ENCODE measurements at regions not wholly inside any gene's neighbourhood (a gene's known extent, or its start where the extent isn't known, plus 50 kb on each side); places are given as distances from the start of the nearest gene placed in this dataset.
"Not testable (repeated sequence)": the region's sequence is repeated elsewhere in the genome, so short reads cannot be mapped to it uniquely, and the experiment has no call there.

GRCh38 chr7:73218802-73219201 is 89.8 kb downstream of the NSUN5 start:
- H3K36me3 ChIP-seq (ENCODE audit: insufficient read depth); H3K4me1 ChIP-seq (ENCODE audit: insufficient read depth); H3K27ac Mint-ChIP-seq; DNase-seq (ENCODE audit: low spot score); H3K9me3 Mint-ChIP-seq; H3K4me2 ChIP-seq; H3K4me3 ChIP-seq; H3K79me2 ChIP-seq (replicated peaks; ENCODE audit: insufficient read depth); H3K27ac ChIP-seq (ENCODE audit: low read depth); H3K36me3 Mint-ChIP-seq (ENCODE audit: low read depth); H4K20me1 ChIP-seq (replicated peaks; ENCODE audit: insufficient read depth); H3K9me2 ChIP-seq (ENCODE audit: insufficient read depth); H3K27me3 Mint-ChIP-seq (ENCODE audit: insufficient read depth, low read depth, poor library complexity); H3K4me1 Mint-ChIP-seq; H3F3A ChIP-seq (replicated peaks; ENCODE audit: low read depth); H3K27me3 ChIP-seq (ENCODE audit: insufficient read depth); H2AFZ ChIP-seq; H3K4me3 Mint-ChIP-seq: not testable (repeated sequence)
- ATAC-seq: peak; percentile 81

DNA sequence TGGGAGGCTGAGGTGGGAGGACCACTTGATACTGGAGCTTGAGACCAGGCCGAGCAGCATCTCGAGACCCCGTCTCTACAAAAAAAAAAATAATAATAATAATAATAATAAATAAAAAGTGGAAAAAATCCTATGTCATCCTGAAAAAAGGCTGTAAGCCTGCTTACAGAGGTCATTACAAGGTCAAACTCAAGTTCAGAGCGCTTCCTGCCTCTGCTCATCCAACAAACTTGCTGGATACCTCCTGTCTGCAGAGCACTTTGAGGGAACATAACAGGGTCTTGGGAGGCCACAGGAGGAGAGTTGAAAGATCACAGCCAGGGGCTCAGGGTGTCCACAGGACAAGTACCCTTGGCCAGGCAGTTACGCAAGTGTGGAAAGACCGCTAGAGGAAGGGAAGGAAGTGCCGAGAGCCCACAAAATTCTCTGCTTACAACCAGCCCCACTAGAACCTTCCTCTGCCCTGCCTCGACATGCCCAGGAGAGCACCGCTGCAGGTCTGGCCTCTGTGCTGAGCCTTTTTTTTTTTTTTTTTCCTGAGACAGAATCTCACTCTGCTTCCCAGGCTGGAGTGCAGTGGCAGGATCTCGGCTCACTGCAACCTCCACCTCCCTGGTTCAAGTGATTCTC is 92.5 kb downstream of the NSUN5 start:
- not testable (repeated sequence) for H3K36me3 Mint-ChIP-seq (ENCODE audit: low read depth); H3K36me3 ChIP-seq (ENCODE audit: insufficient read depth); H3K4me3 Mint-ChIP-seq; H3K9me3 Mint-ChIP-seq; H4K20me1 ChIP-seq (replicated peaks; ENCODE audit: insufficient read depth); H3K9me2 ChIP-seq (ENCODE audit: insufficient read depth); H3K27ac Mint-ChIP-seq; H3K27me3 Mint-ChIP-seq (ENCODE audit: insufficient read depth, low read depth, poor library complexity); H3K4me1 ChIP-seq (ENCODE audit: insufficient read depth); H3K4me2 ChIP-seq; H3K79me2 ChIP-seq (replicated peaks; ENCODE audit: insufficient read depth); H3K4me3 ChIP-seq; H2AFZ ChIP-seq; DNase-seq (ENCODE audit: low spot score); ATAC-seq; H3K27me3 ChIP-seq (ENCODE audit: insufficient read depth); H3K4me1 Mint-ChIP-seq; H3K27ac ChIP-seq (ENCODE audit: low read depth); H3F3A ChIP-seq (replicated peaks; ENCODE audit: low read depth)

DNA sequence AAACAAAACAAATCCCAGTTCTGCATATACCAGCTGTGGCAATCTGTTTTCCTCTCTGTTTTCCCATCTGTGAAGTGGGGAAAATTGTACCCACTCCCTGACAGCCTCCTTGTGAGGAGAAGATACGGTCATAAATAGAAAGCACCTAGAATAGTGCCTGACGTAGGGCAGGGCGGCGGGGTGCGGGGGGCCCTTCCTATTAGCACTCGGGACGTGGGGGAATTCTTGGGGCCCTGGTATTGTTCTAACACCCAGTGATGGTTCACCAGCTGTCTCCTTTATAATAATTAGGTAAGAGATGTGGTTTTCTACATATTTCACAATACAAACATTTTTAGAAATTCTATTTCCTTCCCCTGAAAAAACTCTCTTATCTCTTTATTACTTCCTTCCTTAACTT is 93.4 kb downstream of the NSUN5 start:
- H3K9me3 Mint-ChIP-seq; ATAC-seq; H3K4me1 Mint-ChIP-seq; H3F3A ChIP-seq (replicated peaks; ENCODE audit: low read depth); H3K27me3 Mint-ChIP-seq (ENCODE audit: insufficient read depth, low read depth, poor library complexity); H3K27ac Mint-ChIP-seq; H3K36me3 ChIP-seq (ENCODE audit: insufficient read depth); DNase-seq (ENCODE audit: low spot score); H4K20me1 ChIP-seq (replicated peaks; ENCODE audit: insufficient read depth); H2AFZ ChIP-seq; H3K27ac ChIP-seq (ENCODE audit: low read depth); H3K9me2 ChIP-seq (ENCODE audit: insufficient read depth); H3K27me3 ChIP-seq (ENCODE audit: insufficient read depth); H3K36me3 Mint-ChIP-seq (ENCODE audit: low read depth); H3K4me2 ChIP-seq; H3K4me1 ChIP-seq (ENCODE audit: insufficient read depth); H3K4me3 ChIP-seq; H3K79me2 ChIP-seq (replicated peaks; ENCODE audit: insufficient read depth); H3K4me3 Mint-ChIP-seq: not testable (repeated sequence)

DNA sequence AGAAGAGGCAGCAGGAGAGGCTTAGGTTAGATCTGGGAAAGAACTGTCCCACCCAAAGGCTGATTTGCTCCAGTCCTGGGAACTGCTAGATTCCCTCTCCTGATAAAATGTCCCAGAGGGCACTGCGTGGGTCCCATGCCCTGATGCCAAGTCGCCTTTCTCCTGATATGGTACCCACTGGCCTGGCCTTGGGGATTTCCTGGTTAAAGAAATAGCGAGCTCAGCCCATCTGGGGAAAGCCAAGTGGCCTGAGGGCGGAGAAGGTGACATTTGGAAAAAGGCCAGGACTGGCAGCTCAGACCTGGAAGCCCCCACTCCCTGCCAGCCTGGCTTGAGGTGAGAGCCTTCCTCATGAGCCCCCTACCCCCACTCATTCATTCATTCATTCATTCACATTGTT is 94.2 kb downstream of the NSUN5 start:
- H3K4me1 ChIP-seq (ENCODE audit: insufficient read depth); H3K4me3 ChIP-seq; H3K27me3 Mint-ChIP-seq (ENCODE audit: insufficient read depth, low read depth, poor library complexity); H3F3A ChIP-seq (replicated peaks; ENCODE audit: low read depth); H3K4me1 Mint-ChIP-seq; H3K27ac ChIP-seq (ENCODE audit: low read depth); H3K36me3 ChIP-seq (ENCODE audit: insufficient read depth); H3K4me3 Mint-ChIP-seq; H3K9me2 ChIP-seq (ENCODE audit: insufficient read depth); H3K27me3 ChIP-seq (ENCODE audit: insufficient read depth); H3K36me3 Mint-ChIP-seq (ENCODE audit: low read depth); ATAC-seq; H3K27ac Mint-ChIP-seq; H3K9me3 Mint-ChIP-seq; H3K4me2 ChIP-seq; H4K20me1 ChIP-seq (replicated peaks; ENCODE audit: insufficient read depth); H2AFZ ChIP-seq; H3K79me2 ChIP-seq (replicated peaks; ENCODE audit: insufficient read depth): not testable (repeated sequence)
- peak; percentile 0 for DNase-seq (ENCODE audit: low spot score)

- not testable (repeated sequence) for H3K27me3 ChIP-seq (ENCODE audit: insufficient read depth); H3K27ac ChIP-seq (ENCODE audit: low read depth); H3K4me3 Mint-ChIP-seq; H3K4me2 ChIP-seq; H3K27ac Mint-ChIP-seq; H3K36me3 Mint-ChIP-seq (ENCODE audit: low read depth); H3K9me2 ChIP-seq (ENCODE audit: insufficient read depth); H3K36me3 ChIP-seq (ENCODE audit: insufficient read depth); H3K79me2 ChIP-seq (replicated peaks; ENCODE audit: insufficient read depth); H3F3A ChIP-seq (replicated peaks; ENCODE audit: low read depth); H3K9me3 Mint-ChIP-seq; H3K4me1 ChIP-seq (ENCODE audit: insufficient read depth); H4K20me1 ChIP-seq (replicated peaks; ENCODE audit: insufficient read depth); H3K4me3 ChIP-seq; H2AFZ ChIP-seq; DNase-seq (ENCODE audit: low spot score); H3K27me3 Mint-ChIP-seq (ENCODE audit: insufficient read depth, low read depth, poor library complexity); H3K4me1 Mint-ChIP-seq
- peak; percentile 14 for ATAC-seq
Measured at GRCh38 chr7:73213076-73213475, 95.5 kb downstream of the NSUN5 start.

- not testable (repeated sequence) for H3K36me3 Mint-ChIP-seq (ENCODE audit: low read depth); ATAC-seq; H3K4me3 Mint-ChIP-seq; H3K27ac Mint-ChIP-seq; DNase-seq (ENCODE audit: low spot score); H3K27me3 ChIP-seq (ENCODE audit: insufficient read depth); H3K9me3 Mint-ChIP-seq; H3K27ac ChIP-seq (ENCODE audit: low read depth); H3K4me1 ChIP-seq (ENCODE audit: insufficient read depth); H3K4me3 ChIP-seq; H3K27me3 Mint-ChIP-seq (ENCODE audit: insufficient read depth, low read depth, poor library complexity); H3K79me2 ChIP-seq (replicated peaks; ENCODE audit: insufficient read depth); H3K4me2 ChIP-seq; H4K20me1 ChIP-seq (replicated peaks; ENCODE audit: insufficient read depth); H3K36me3 ChIP-seq (ENCODE audit: insufficient read depth); H2AFZ ChIP-seq; H3K9me2 ChIP-seq (ENCODE audit: insufficient read depth); H3F3A ChIP-seq (replicated peaks; ENCODE audit: low read depth); H3K4me1 Mint-ChIP-seq
Measured at GRCh38 chr7:73205594-73205993, 103.0 kb downstream of the NSUN5 start.

- not testable (repeated sequence) for H3K27ac ChIP-seq (ENCODE audit: low read depth); H3K4me3 ChIP-seq; ATAC-seq; H3K4me1 Mint-ChIP-seq; H3K79me2 ChIP-seq (replicated peaks; ENCODE audit: insufficient read depth); H2AFZ ChIP-seq; H4K20me1 ChIP-seq (replicated peaks; ENCODE audit: insufficient read depth); H3K27me3 ChIP-seq (ENCODE audit: insufficient read depth); H3K36me3 Mint-ChIP-seq (ENCODE audit: low read depth); H3K4me3 Mint-ChIP-seq; H3K27me3 Mint-ChIP-seq (ENCODE audit: insufficient read depth, low read depth, poor library complexity); H3K4me1 ChIP-seq (ENCODE audit: insufficient read depth); H3K27ac Mint-ChIP-seq; H3K9me2 ChIP-seq (ENCODE audit: insufficient read depth); DNase-seq (ENCODE audit: low spot score); H3K9me3 Mint-ChIP-seq; H3K4me2 ChIP-seq; H3F3A ChIP-seq (replicated peaks; ENCODE audit: low read depth); H3K36me3 ChIP-seq (ENCODE audit: insufficient read depth)
Measured at GRCh38 chr7:73204898-73205297, 103.7 kb downstream of the NSUN5 start.

Measured in GM23338 (cell line).